B cell (primary cell): ENCODE measurements at regions not wholly inside any gene's neighbourhood (a gene's known extent, or its start where the extent isn't known, plus 50 kb on each side); places are given as distances from the start of the nearest gene placed in this dataset.

ENCODE experiments used
- ATAC-seq: fragments of 200-7000 bp; cut with Tn5 transposase; one replicate; pipeline ENCODE4 v1.10.0; 2021; ENCODE audit warnings: low read depth, mild to moderate bottlenecking, moderate number of reproducible peaks, moderate library complexity
- CTCF ChIA-PET: fragments of 350-600 bp; sonication (Branson Sonifier 250); formaldehyde crosslinking; loops from one replicate; lab custom pipeline; 2021; ENCODE audit warnings: antibody characterized with exemption, inconsistent platforms; lab: Charles Lee
- POLR2A ChIA-PET: fragments of 350-600 bp; sonication (Branson Sonifier 250); formaldehyde crosslinking; loops from one replicate; lab custom pipeline; 2021; ENCODE audit warnings: antibody characterized with exemption; lab: Charles Lee
- DNase-seq: peaks from one replicate; pipeline ENCODE4 v3.0.0; 2013
- H2AFZ ChIP-seq: 2 replicates; pipeline ENCODE4 v1.6.1; 2012; ENCODE audit warnings: mild to moderate bottlenecking, low read depth, low read length; ENCODE audit not compliant: insufficient read depth, poor library complexity, severe bottlenecking
- H3K27ac ChIP-seq, 2 donors: 1 replicate in 1 of 2; 2 replicates in 1 of 2; pipeline ENCODE4 v1.5.1; 2012 to 2013; ENCODE audit warnings: low read length in 2 of 2, mild to moderate bottlenecking in 2 of 2, moderate library complexity in 1 of 2
- H3K27me3 ChIP-seq, 4 experiments: fragments of 200-600 bp in 1 of 4; sonication (generic) in 1 of 4; replicated peaks in 1 of 4; 1 replicate in 2 of 4; 2 replicates in 2 of 4; pipeline versions ENCODE4 v1.6.1 to v1.7.0; 2013 to 2016; ENCODE audit warnings: low read length in 3 of 4, mild to moderate bottlenecking in 2 of 4, mixed read lengths in 1 of 4, moderate library complexity in 1 of 4; ENCODE audit not compliant: insufficient read depth in 4 of 4, control insufficient read depth in 3 of 4; ENCODE audit errors: control extremely low read depth in 1 of 4
- H3K36me3 ChIP-seq, 2 experiments: replicated peaks in 1 of 2; 1 replicate in 1 of 2; 2 replicates in 1 of 2; pipeline versions ENCODE4 v1.6.1 to v1.7.1; 2013; ENCODE audit warnings: low read length in 1 of 2; ENCODE audit not compliant: insufficient read depth in 2 of 2, control insufficient read depth in 1 of 2; ENCODE audit errors: control extremely low read depth in 1 of 2, extremely low read depth in 1 of 2
- H3K4me1 ChIP-seq, 2 donors: fragments of 200-600 bp in 1 of 2; sonication (generic) in 1 of 2; 1 replicate in 1 of 2; 2 replicates in 1 of 2; pipeline versions ENCODE4 v1.5.1 to v1.6.1; 2013 to 2017; ENCODE audit warnings: low read length in 2 of 2; ENCODE audit not compliant: control insufficient read depth in 2 of 2, insufficient read depth in 2 of 2
- H3K4me2 ChIP-seq: replicated peaks from 2 replicates; pipeline ENCODE3; 2012; ENCODE audit warnings: mild to moderate bottlenecking, low read depth, low read length; ENCODE audit not compliant: poor library complexity, severe bottlenecking
- H3K4me3 ChIP-seq, 5 experiments: fragments of 200-600 bp in 1 of 5; sonication (generic) in 1 of 5; 1 replicate in 3 of 5; 2 replicates in 2 of 5; pipeline versions ENCODE4 v1.5.1 to v1.7.0; 2011 to 2016; ENCODE audit warnings: low read length in 4 of 5, mild to moderate bottlenecking in 4 of 5, low read depth in 2 of 5, control low read depth in 1 of 5, moderate library complexity in 1 of 5; ENCODE audit not compliant: insufficient read depth in 1 of 5; ENCODE audit errors: control extremely low read depth in 1 of 5, extremely low read depth in 1 of 5
- H3K79me2 ChIP-seq: fragments of 200-600 bp; sonication (generic); one replicate; pipeline ENCODE4 v1.6.0; 2016; ENCODE audit warnings: low read length; ENCODE audit not compliant: control insufficient read depth, insufficient read depth
- H3K9ac ChIP-seq: fragments of 200-600 bp; sonication (generic); 2 replicates; pipeline ENCODE4 v1.6.1; 2017; ENCODE audit warnings: mild to moderate bottlenecking, low read length, moderate library complexity
- H3K9me3 ChIP-seq, 3 donors: one replicate each; pipeline versions ENCODE4 v1.6.1 to v1.7.1; 2013; ENCODE audit warnings: low read length in 2 of 3; ENCODE audit not compliant: control insufficient read depth in 2 of 3, insufficient read depth in 1 of 3; ENCODE audit errors: control extremely low read depth in 1 of 3
- H4K20me1 ChIP-seq: 2 replicates; pipeline ENCODE4 v1.6.0; 2012; ENCODE audit warnings: mild to moderate bottlenecking, low read length; ENCODE audit not compliant: insufficient read depth, control insufficient read depth, poor library complexity, severe bottlenecking
- H3K27ac Mint-ChIP-seq: one replicate; pipeline ENCODE4 v1.8.0; 2021; ENCODE audit warnings: mixed read lengths
- H3K27me3 Mint-ChIP-seq: one replicate; pipeline ENCODE4 v1.8.0; 2021; ENCODE audit warnings: mixed read lengths
- H3K4me1 Mint-ChIP-seq: one replicate; pipeline ENCODE4 v1.8.0; 2021; ENCODE audit warnings: mixed read lengths
- H3K4me3 Mint-ChIP-seq: one replicate; pipeline ENCODE4 v1.8.0; 2021; ENCODE audit warnings: mixed read lengths
- H3K9me3 Mint-ChIP-seq: one replicate; pipeline ENCODE4 v1.8.0; 2022; ENCODE audit warnings: mixed read lengths; ENCODE audit not compliant: insufficient read depth
- EZH2 ChIP-seq: IDR thresholded peaks from 2 replicates; pipeline ENCODE4 v1.6.1; 2012; ENCODE audit warnings: borderline replicate concordance, low read depth, mild to moderate bottlenecking, moderate library complexity, low read length; ENCODE audit not compliant: insufficient read depth, poor library complexity, severe bottlenecking
- WGBS: methylation state at CpG from one replicate; pipeline ENCODE4 v1.1.5; 2013; ENCODE audit warnings: missing lambda C conversion rate; ENCODE audit not compliant: insufficient coverage; 5-methylcytosine and 5-hydroxymethylcytosine counted together
- intact Hi-C: fragments of 100-400 bp; cut with micrococcal nuclease; formaldehyde crosslinking; loops from one replicate; pipeline ENCODE4 v1.10.0; 2022
- TF ChIP-seq, protein P1 (sequence below): fragments of 200-600 bp; IDR thresholded peaks from one replicate; pipeline ENCODE4 v1.8.0; 2022; ENCODE audit warnings: antibody characterized with exemption, mild to moderate bottlenecking

DNA sequence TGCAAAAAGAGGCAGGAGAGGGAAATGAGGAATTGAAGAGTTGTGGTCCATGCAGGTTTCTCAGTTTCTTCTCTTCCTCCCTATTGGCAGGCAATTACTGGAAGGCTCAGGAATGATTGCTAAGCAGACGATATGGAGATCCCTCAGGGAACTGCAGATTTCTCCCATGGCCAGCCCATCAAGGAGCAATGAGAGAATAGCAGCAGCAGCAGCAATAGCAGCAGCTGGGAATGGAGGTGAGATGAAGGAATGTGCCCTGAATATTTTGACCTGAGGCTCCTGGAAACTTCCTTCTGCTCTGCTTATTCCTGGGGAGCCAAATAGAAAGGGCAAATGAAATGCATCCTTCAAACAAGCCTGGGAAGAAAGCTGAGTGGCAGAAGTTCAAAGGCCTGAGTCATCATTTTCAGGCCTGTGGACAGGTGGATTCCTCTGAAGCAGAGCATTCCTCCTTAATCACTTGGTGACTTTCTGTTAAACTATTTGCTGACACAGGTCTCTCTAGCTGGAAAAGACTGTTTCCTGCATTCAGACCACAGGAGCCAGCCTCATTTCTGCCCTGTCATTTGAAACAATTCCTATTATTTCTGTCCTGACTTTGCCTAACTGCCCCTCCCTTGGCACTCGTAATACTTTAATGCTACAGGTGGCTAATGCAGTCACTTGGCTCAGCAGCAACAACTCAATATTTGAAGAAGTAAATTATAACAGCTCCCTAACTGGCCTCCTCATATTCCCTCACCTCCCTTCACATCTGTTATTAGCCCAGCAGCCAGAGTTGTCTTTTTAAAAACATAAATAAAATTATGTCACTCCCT is 146.9 kb upstream of the GADL1 start:
- DNase-seq (no peak), ATAC-seq (no peak)
- H3K4me3 Mint-ChIP-seq: no peak overlapping the region
- Histone ChIP-seq H3K9me3 (peaks cover 0 to 8% (median 6%) of the 10 kb centered on the region in 3 donors), H3K27me3 (no peaks in the 10 kb centered on the region), H3K9ac (no peak overlapping the region), H3K4me2 (no peak overlapping the region), H4K20me1 (no peaks in the 10 kb centered on the region), H3K27ac (no peak overlapping the region), H3K79me2 (no peaks in the 10 kb centered on the region), H3K4me3 (no peak overlapping the region), H2AFZ (no peak overlapping the region), H3K36me3 (no peaks in the 10 kb centered on the region), H3K4me1 (no peaks in the 10 kb centered on the region)
- peaks cover 5% of the 10 kb centered on the region for H3K9me3 Mint-ChIP-seq
- WGBS: 20% methylated on average over 1 of the region's 2 CpGs
- no peak for TF ChIP-seq EZH2
- TF ChIP-seq, protein P1, sequence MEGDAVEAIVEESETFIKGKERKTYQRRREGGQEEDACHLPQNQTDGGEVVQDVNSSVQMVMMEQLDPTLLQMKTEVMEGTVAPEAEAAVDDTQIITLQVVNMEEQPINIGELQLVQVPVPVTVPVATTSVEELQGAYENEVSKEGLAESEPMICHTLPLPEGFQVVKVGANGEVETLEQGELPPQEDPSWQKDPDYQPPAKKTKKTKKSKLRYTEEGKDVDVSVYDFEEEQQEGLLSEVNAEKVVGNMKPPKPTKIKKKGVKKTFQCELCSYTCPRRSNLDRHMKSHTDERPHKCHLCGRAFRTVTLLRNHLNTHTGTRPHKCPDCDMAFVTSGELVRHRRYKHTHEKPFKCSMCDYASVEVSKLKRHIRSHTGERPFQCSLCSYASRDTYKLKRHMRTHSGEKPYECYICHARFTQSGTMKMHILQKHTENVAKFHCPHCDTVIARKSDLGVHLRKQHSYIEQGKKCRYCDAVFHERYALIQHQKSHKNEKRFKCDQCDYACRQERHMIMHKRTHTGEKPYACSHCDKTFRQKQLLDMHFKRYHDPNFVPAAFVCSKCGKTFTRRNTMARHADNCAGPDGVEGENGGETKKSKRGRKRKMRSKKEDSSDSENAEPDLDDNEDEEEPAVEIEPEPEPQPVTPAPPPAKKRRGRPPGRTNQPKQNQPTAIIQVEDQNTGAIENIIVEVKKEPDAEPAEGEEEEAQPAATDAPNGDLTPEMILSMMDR: no peak
- POLR2A ChIA-PET: no interaction called here
- no peak overlapping the region for H3K27ac Mint-ChIP-seq
- intact Hi-C loops: no loop called here
- H3K27me3 Mint-ChIP-seq: no peaks in the 10 kb centered on the region
- no peaks in the 10 kb centered on the region for H3K4me1 Mint-ChIP-seq
- CTCF ChIA-PET: no interaction called here

DNA sequence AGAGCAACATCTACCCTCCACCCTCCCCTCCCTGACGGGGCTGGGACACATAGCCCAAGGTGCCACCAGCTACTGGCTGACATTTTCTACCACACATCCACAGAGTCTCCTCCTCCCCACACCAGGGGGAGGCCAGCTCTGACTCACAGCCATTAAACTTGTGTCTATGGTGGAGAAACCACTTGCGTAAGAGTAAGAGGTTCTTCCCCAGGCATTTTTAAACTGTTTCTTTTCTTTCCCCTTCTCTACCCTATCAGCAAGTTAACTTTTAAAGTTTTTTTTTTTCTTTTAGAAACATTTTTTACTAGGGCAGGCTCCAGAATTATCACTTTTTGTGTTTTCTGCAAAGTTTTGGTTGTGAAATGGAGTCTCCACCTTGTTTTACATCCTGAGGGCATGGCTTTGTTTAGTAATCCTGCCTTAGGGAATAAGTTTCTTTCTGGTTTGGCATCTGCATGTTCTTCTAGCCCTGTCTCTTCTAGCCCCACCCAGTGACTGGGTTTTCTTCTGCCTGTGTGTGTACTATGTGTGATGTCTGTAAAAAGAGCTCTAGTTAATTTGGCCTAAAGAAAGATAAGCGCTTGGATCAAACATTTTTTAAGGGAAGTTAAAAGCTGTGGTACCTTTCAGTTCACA is 148.8 kb upstream of the GADL1 start:
- Histone ChIP-seq H3K27me3 (no peaks in the 10 kb centered on the region), H3K9me3 (peaks cover 0 to 8% (median 6%) of the 10 kb centered on the region in 3 donors), H2AFZ (no peak overlapping the region), H3K9ac (no peak overlapping the region), H3K4me1 (no peaks in the 10 kb centered on the region), H3K79me2 (no peaks in the 10 kb centered on the region), H4K20me1 (no peaks in the 10 kb centered on the region), H3K4me3 (no peak overlapping the region), H3K4me2 (no peak overlapping the region), H3K27ac (no peak overlapping the region), H3K36me3 (no peaks in the 10 kb centered on the region)
- TF ChIP-seq, protein P1: no peak
- TF ChIP-seq EZH2: no peak
- no peak overlapping the region for H3K4me3 Mint-ChIP-seq
- ATAC-seq (no peak), DNase-seq (no peak)
- intact Hi-C loops: no loop called here
- POLR2A ChIA-PET: no interaction called here
- H3K4me1 Mint-ChIP-seq: no peaks in the 10 kb centered on the region
- H3K9me3 Mint-ChIP-seq: peaks cover 5% of the 10 kb centered on the region
- CTCF ChIA-PET: no interaction called here
- H3K27me3 Mint-ChIP-seq: no peaks in the 10 kb centered on the region
- H3K27ac Mint-ChIP-seq: no peak overlapping the region
- WGBS: 100% methylated on average over 2 of the region's 3 CpGs
